NT2/D1 (cell line): ENCODE measurements at regions not wholly inside any gene's neighbourhood (a gene's known extent, or its start where the extent isn't known, plus 50 kb on each side); places are given as distances from the start of the nearest gene placed in this dataset.

Source experiments
- SUZ12 ChIP-seq: IDR thresholded peaks from 2 replicates; pipeline ENCODE4 v1.6.1; 2011; ENCODE audit not compliant: insufficient read length, insufficient read depth; ENCODE audit errors: extremely low read depth
- YY1 ChIP-seq: IDR thresholded peaks from 2 replicates; pipeline ENCODE4 v1.6.1; 2011; ENCODE audit not compliant: insufficient read length, insufficient read depth

- TF ChIP-seq SUZ12 (no peak), YY1 (no peak)
Observed at GRCh38 chr22:48210198-48210580, 1447.7 kb downstream of the TBC1D22A start.
